ENCODE measurements at regions not wholly inside any gene's neighbourhood (a gene's known extent, or its start where the extent isn't known, plus 50 kb on each side); places are given as distances from the start of the nearest gene placed in this dataset.

DNA sequence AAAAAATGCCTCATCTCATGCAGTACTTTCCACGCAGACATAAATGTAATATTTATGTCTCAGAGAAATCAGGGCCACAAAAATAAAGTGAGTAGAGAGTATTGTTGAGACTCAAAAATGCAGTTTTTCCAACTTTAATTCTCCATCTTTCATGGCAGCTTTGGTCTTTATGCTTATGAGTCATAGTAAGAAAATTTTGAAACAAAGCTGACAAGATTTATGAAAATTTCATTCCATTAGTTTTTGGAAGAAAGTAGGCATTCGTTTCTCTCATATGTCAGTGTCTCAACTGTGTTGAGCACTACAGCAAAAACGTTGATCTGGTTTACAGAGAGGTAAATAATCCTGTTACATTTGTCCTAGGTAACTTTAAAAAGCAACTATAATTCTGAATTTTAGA lies 656.8 kb downstream of the IQCM start:
- Histone ChIP-seq H3K9ac (ENCODE audit: low read length) (no peak overlapping the region), H3K36me3 (ENCODE audit: control insufficient read depth, insufficient read depth, low read length) (no peaks in the 10 kb centered on the region), H3K27ac (ENCODE audit: low read depth, low read length) (no peak overlapping the region), H3K4me1 (ENCODE audit: control insufficient read depth, insufficient read depth, low read length) (no peaks in the 10 kb centered on the region), H3K4me3 (ENCODE audit: low read length) (no peak overlapping the region), H3K27me3 (ENCODE audit: control insufficient read depth, insufficient read depth, low read length) (no peaks in the 10 kb centered on the region)

GRCh38 chr4:149145803-149146202 lies 669.8 kb downstream of the IQCM start:
- Histone ChIP-seq H3K4me3 (ENCODE audit: low read length) (no peak overlapping the region), H3K27me3 (ENCODE audit: control insufficient read depth, insufficient read depth, low read length) (no peaks in the 10 kb centered on the region), H3K9ac (ENCODE audit: low read length) (no peak overlapping the region), H3K27ac (ENCODE audit: low read depth, low read length) (no peak overlapping the region), H3K4me1 (ENCODE audit: control insufficient read depth, insufficient read depth, low read length) (no peaks in the 10 kb centered on the region), H3K36me3 (ENCODE audit: control insufficient read depth, insufficient read depth, low read length) (no peaks in the 10 kb centered on the region)

DNA sequence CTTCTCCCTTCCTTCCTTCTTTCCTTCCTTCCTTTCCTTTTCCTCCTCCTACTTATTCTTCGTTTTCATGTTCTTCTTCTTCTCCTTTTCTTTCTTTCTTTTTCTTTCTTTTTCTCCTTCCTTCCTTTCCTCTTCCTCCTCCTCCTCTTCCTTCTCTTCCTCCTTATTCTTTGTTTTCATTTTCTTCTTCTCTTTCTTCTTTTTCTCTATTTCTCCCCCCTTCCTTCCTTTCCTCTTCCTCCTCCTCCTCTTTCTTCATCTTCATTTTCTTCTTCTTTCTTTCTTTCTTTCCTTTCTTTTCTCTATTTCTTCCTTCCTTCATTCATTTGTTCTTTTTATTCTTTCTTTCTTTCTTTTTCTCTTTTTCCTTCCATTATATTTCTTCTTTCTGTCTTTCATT lies 671.6 kb downstream of the IQCM start:
- no peak overlapping the region for H3K27ac ChIP-seq (ENCODE audit: low read depth, low read length)
- no peaks in the 10 kb centered on the region for H3K36me3 ChIP-seq (ENCODE audit: control insufficient read depth, insufficient read depth, low read length)
- no peak overlapping the region for H3K9ac ChIP-seq (ENCODE audit: low read length)
- H3K27me3 ChIP-seq (ENCODE audit: control insufficient read depth, insufficient read depth, low read length): no peaks in the 10 kb centered on the region
- H3K4me1 ChIP-seq (ENCODE audit: control insufficient read depth, insufficient read depth, low read length): no peaks in the 10 kb centered on the region
- no peak overlapping the region for H3K4me3 ChIP-seq (ENCODE audit: low read length)

DNA sequence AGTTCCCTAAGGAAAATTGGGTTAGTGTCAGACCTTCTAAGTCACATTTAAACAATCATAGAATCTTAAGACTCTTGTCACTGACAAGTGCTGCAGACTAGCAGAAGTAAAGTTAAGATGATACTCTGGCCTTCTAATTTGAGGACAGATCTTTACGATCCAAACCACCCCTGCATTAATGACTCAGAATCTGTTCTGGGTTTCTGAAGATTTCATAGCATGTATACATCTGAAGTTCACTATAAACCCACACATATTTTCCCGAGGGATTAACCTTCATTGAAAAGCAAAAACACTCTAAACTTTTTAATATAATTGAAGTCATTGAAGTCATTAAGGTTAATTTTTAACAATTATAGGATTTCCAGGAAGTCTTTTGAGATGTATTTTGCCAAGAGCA lies 674.3 kb downstream of the IQCM start:
- H3K27ac ChIP-seq (ENCODE audit: low read depth, low read length): no peak overlapping the region
- no peaks in the 10 kb centered on the region for H3K4me1 ChIP-seq (ENCODE audit: control insufficient read depth, insufficient read depth, low read length)
- no peak overlapping the region for H3K9ac ChIP-seq (ENCODE audit: low read length)
- H3K27me3 ChIP-seq (ENCODE audit: control insufficient read depth, insufficient read depth, low read length): no peaks in the 10 kb centered on the region
- no peak overlapping the region for H3K4me3 ChIP-seq (ENCODE audit: low read length)
- no peaks in the 10 kb centered on the region for H3K36me3 ChIP-seq (ENCODE audit: control insufficient read depth, insufficient read depth, low read length)

DNA sequence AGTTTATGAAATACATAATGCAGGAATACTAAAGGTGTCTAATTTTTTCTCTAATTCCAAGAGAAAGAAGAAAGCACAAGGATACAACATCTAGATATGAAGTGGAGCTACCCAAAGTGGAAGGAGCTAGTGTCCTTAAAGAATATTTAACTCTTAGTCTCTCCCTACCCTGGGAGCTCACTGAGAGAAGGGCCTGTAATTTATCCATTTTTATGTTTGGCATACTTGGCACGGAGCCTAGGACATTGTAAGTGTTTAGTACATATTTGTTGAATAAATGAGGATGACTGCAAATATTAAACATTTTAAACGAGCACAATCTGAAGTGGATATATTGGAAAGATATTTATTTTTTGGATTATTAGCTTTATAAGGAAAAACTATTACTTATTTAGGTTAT lies 674.8 kb downstream of the IQCM start:
- Histone ChIP-seq H3K27me3 (ENCODE audit: control insufficient read depth, insufficient read depth, low read length) (no peaks in the 10 kb centered on the region), H3K36me3 (ENCODE audit: control insufficient read depth, insufficient read depth, low read length) (no peaks in the 10 kb centered on the region), H3K4me3 (ENCODE audit: low read length) (no peak overlapping the region), H3K4me1 (ENCODE audit: control insufficient read depth, insufficient read depth, low read length) (no peaks in the 10 kb centered on the region), H3K9ac (ENCODE audit: low read length) (no peak overlapping the region), H3K27ac (ENCODE audit: low read depth, low read length) (no peak overlapping the region)

DNA sequence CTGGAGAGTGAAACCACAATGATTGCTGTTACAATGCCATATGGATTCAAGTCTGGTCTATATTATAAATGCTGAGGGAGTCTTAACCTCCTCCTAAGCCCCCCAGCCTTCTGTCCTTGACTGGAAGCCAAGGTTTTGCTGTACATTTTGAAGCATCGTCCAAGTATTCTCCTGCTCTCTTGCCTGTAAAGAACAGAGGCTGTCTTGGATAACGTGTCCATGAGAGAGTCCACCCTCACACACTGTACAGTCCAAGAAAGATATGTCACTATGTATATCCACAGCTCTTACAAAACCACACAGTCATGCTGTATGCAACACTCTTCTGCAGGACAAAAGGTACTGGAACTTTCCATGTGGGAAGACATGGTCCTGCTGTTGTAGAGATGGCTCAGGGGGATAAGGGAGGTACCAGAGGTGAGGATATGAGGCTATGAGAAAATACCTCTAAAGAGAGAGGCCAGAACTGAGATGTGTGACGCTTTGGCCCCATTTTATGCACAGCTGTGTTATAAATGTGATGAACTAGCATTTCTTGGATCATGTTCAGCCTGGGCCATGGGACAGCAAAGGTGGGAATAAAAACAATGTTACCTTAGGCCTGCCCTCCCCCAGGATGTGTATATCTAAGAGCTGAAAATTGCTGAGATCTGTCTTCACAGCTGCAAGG lies 678.6 kb downstream of the IQCM start:
- Histone ChIP-seq H3K36me3 (ENCODE audit: control insufficient read depth, insufficient read depth, low read length) (no peaks in the 10 kb centered on the region), H3K27ac (ENCODE audit: low read depth, low read length) (no peak overlapping the region), H3K9ac (ENCODE audit: low read length) (no peak overlapping the region), H3K4me3 (ENCODE audit: low read length) (no peak overlapping the region), H3K27me3 (ENCODE audit: control insufficient read depth, insufficient read depth, low read length) (no peaks in the 10 kb centered on the region), H3K4me1 (ENCODE audit: control insufficient read depth, insufficient read depth, low read length) (no peaks in the 10 kb centered on the region)

- Histone ChIP-seq H3K4me1 (ENCODE audit: control insufficient read depth, insufficient read depth, low read length) (no peaks in the 10 kb centered on the region), H3K9ac (ENCODE audit: low read length) (no peak overlapping the region), H3K4me3 (ENCODE audit: low read length) (no peak overlapping the region), H3K27me3 (ENCODE audit: control insufficient read depth, insufficient read depth, low read length) (no peaks in the 10 kb centered on the region), H3K36me3 (ENCODE audit: control insufficient read depth, insufficient read depth, low read length) (no peaks in the 10 kb centered on the region), H3K27ac (ENCODE audit: low read depth, low read length) (no peak overlapping the region)
Observed at GRCh38 chr4:149135062-149135461, 680.6 kb downstream of the IQCM start.

- Histone ChIP-seq H3K4me3 (ENCODE audit: low read length) (no peak overlapping the region), H3K27ac (ENCODE audit: low read depth, low read length) (no peak overlapping the region), H3K9ac (ENCODE audit: low read length) (no peak overlapping the region), H3K36me3 (ENCODE audit: control insufficient read depth, insufficient read depth, low read length) (no peaks in the 10 kb centered on the region), H3K4me1 (ENCODE audit: control insufficient read depth, insufficient read depth, low read length) (no peaks in the 10 kb centered on the region), H3K27me3 (ENCODE audit: control insufficient read depth, insufficient read depth, low read length) (no peaks in the 10 kb centered on the region)
Observed at GRCh38 chr4:149121023-149121404, 678.8 kb upstream of the NR3C2 start.

- Histone ChIP-seq H3K9ac (ENCODE audit: low read length) (no peak overlapping the region), H3K4me1 (ENCODE audit: control insufficient read depth, insufficient read depth, low read length) (no peaks in the 10 kb centered on the region), H3K36me3 (ENCODE audit: control insufficient read depth, insufficient read depth, low read length) (no peaks in the 10 kb centered on the region), H3K4me3 (ENCODE audit: low read length) (no peak overlapping the region), H3K27me3 (ENCODE audit: control insufficient read depth, insufficient read depth, low read length) (no peaks in the 10 kb centered on the region), H3K27ac (ENCODE audit: low read depth, low read length) (no peak overlapping the region)
Observed at GRCh38 chr4:149120331-149121022, 678.3 kb upstream of the NR3C2 start.

- no peak overlapping the region for H3K27ac ChIP-seq (ENCODE audit: low read depth, low read length)
- no peak overlapping the region for H3K9ac ChIP-seq (ENCODE audit: low read length)
- H3K36me3 ChIP-seq (ENCODE audit: control insufficient read depth, insufficient read depth, low read length): no peaks in the 10 kb centered on the region
- H3K27me3 ChIP-seq (ENCODE audit: control insufficient read depth, insufficient read depth, low read length): no peaks in the 10 kb centered on the region
- no peaks in the 10 kb centered on the region for H3K4me1 ChIP-seq (ENCODE audit: control insufficient read depth, insufficient read depth, low read length)
- no peak overlapping the region for H3K4me3 ChIP-seq (ENCODE audit: low read length)
Observed at GRCh38 chr4:149116806-149117205, 674.6 kb upstream of the NR3C2 start.

- H3K27me3 ChIP-seq (ENCODE audit: control insufficient read depth, insufficient read depth, low read length): no peaks in the 10 kb centered on the region
Observed at GRCh38 chr4:149113804-149114430, 671.7 kb upstream of the NR3C2 start.

GRCh38 chr4:149112109-149112508 lies 669.9 kb upstream of the NR3C2 start:
- Histone ChIP-seq H3K36me3 (ENCODE audit: control insufficient read depth, insufficient read depth, low read length) (no peaks in the 10 kb centered on the region), H3K27ac (ENCODE audit: low read depth, low read length) (no peak overlapping the region), H3K4me3 (ENCODE audit: low read length) (no peak overlapping the region), H3K4me1 (ENCODE audit: control insufficient read depth, insufficient read depth, low read length) (no peaks in the 10 kb centered on the region), H3K9ac (ENCODE audit: low read length) (no peak overlapping the region), H3K27me3 (ENCODE audit: control insufficient read depth, insufficient read depth, low read length) (no peaks in the 10 kb centered on the region)

More at GRCh38 chr4:149113804-149114430, 671.7 kb upstream of the NR3C2 start:
- no peaks in the 10 kb centered on the region for H3K4me1 ChIP-seq (ENCODE audit: control insufficient read depth, insufficient read depth, low read length)
- no peak overlapping the region for H3K27ac ChIP-seq (ENCODE audit: low read depth, low read length)
- no peak overlapping the region for H3K4me3 ChIP-seq (ENCODE audit: low read length)
- H3K36me3 ChIP-seq (ENCODE audit: control insufficient read depth, insufficient read depth, low read length): no peaks in the 10 kb centered on the region
- no peak overlapping the region for H3K9ac ChIP-seq (ENCODE audit: low read length)

- Histone ChIP-seq H3K27me3 (ENCODE audit: control insufficient read depth, insufficient read depth, low read length) (no peaks in the 10 kb centered on the region), H3K27ac (ENCODE audit: low read depth, low read length) (no peak overlapping the region), H3K4me1 (ENCODE audit: control insufficient read depth, insufficient read depth, low read length) (no peaks in the 10 kb centered on the region), H3K9ac (ENCODE audit: low read length) (no peak overlapping the region), H3K4me3 (ENCODE audit: low read length) (no peak overlapping the region), H3K36me3 (ENCODE audit: control insufficient read depth, insufficient read depth, low read length) (no peaks in the 10 kb centered on the region)
Observed at GRCh38 chr4:149110481-149110880, 668.3 kb upstream of the NR3C2 start.
